Muscle of back (tissue), 3 donors: ENCODE measurements at regions not wholly inside any gene's neighbourhood (a gene's known extent, or its start where the extent isn't known, plus 50 kb on each side); places are given as distances from the start of the nearest gene placed in this dataset.
"Not testable (repeated sequence)": the region's sequence is repeated elsewhere in the genome, so short reads cannot be mapped to it uniquely, and the experiment has no call there.

Source experiments
- DNase-seq, 3 donors: peaks; one replicate each; pipeline versions ENCODE4 v3.0.0 to v3.0.0-alpha.2; 2013

GRCh38 chr9:21694424-21694823 lies 108.0 kb upstream of the MTAP start:
- DNase-seq = no peak

- no peak for DNase-seq
These were observed 107.0 kb upstream of the MTAP start for GRCh38 chr9:21695443-21695842.

GRCh38 chr9:21695874-21696341 lies 106.5 kb upstream of the MTAP start:
- DNase-seq = no peak

- DNase-seq = no peak
These were observed 106.0 kb upstream of the MTAP start for GRCh38 chr9:21696411-21696871.

- DNase-seq = peak in 2 of 3 donors; percentile 12 to 46
These were observed 94.2 kb upstream of the MTAP start for GRCh38 chr9:21708260-21708711.

GRCh38 chr9:21708856-21709255 lies 93.6 kb upstream of the MTAP start:
- DNase-seq = peak in 1 of 3 donors; percentile 14

GRCh38 chr9:21709464-21710058 lies 92.9 kb upstream of the MTAP start:
- DNase-seq = peak in 1 of 3 donors; percentile 32

GRCh38 chr9:21710548-21711191 lies 91.8 kb upstream of the MTAP start:
- no peak for DNase-seq

- no peak for DNase-seq
These were observed 90.9 kb upstream of the MTAP start for GRCh38 chr9:21711504-21711903.

GRCh38 chr9:21715408-21715807 lies 87.0 kb upstream of the MTAP start:
- DNase-seq = no peak

- no peak for DNase-seq
These were observed 81.7 kb upstream of the MTAP start for GRCh38 chr9:21720758-21721157.

- not testable (repeated sequence) for DNase-seq
These were observed 75.0 kb upstream of the MTAP start for GRCh38 chr9:21727411-21727810.

GRCh38 chr9:21728781-21729180 lies 73.7 kb upstream of the MTAP start:
- DNase-seq = peak in 1 of 3 donors; percentile 79

GRCh38 chr9:21729648-21730047 lies 72.8 kb upstream of the MTAP start:
- DNase-seq = no peak

GRCh38 chr9:21730899-21731298 lies 71.5 kb upstream of the MTAP start:
- DNase-seq = no peak

GRCh38 chr9:21741151-21741550 lies 61.3 kb upstream of the MTAP start:
- DNase-seq = no peak

- DNase-seq = no peak
These were observed 58.1 kb upstream of the MTAP start for GRCh38 chr9:21744320-21744719.

- DNase-seq = peak; percentile 5 to 45 (median 6)
These were observed 57.6 kb upstream of the MTAP start for GRCh38 chr9:21744841-21745240.

- DNase-seq = no peak
These were observed 55.9 kb upstream of the MTAP start for GRCh38 chr9:21746550-21746949.

- peak in 1 of 3 donors; percentile 77 for DNase-seq
These were observed 55.3 kb upstream of the MTAP start for GRCh38 chr9:21747175-21747574.

- no peak for DNase-seq
These were observed 52.3 kb upstream of the MTAP start for GRCh38 chr9:21750021-21750735.

GRCh38 chr9:21751998-21752397 lies 50.4 kb upstream of the MTAP start:
- DNase-seq = no peak
